K562 (cell line): ENCODE measurements at regions not wholly inside any gene's neighbourhood (a gene's known extent, or its start where the extent isn't known, plus 50 kb on each side); places are given as distances from the start of the nearest gene placed in this dataset.

ENCODE experiments used
- ATF2 ChIP-seq: sonication (generic); formaldehyde crosslinking; IDR thresholded peaks from 2 replicates; pipeline ENCODE4 v1.8.1; 2022; ENCODE audit warnings: missing genetic modification reagents
- ATF3 ChIP-seq, 2 experiments: fragments of 450-650 bp in 1 of 2; sonication (generic) in 1 of 2; formaldehyde crosslinking in 1 of 2; IDR thresholded peaks in 1 of 2; conservative IDR thresholded peaks in 1 of 2; 2 replicates each; pipeline versions ENCODE4 v1.6.1 to v1.8.1; 2016 to 2023; ENCODE audit warnings: mild to moderate bottlenecking in 2 of 2, moderate library complexity in 2 of 2, inconsistent platforms in 1 of 2, missing genetic modification reagents in 1 of 2
- CTCF ChIP-seq, 3 experiments: IDR thresholded peaks in 2 of 3; conservative IDR thresholded peaks in 1 of 3; 2 replicates each; pipeline ENCODE4 v1.5.1; 2011 to 2012; ENCODE audit warnings: low read length in 3 of 3, mild to moderate bottlenecking in 3 of 3, control low read depth in 2 of 3, improper control_type of control experiment in 1 of 3, inconsistent platforms in 1 of 3, low read depth in 1 of 3, mixed read lengths in 1 of 3, moderate library complexity in 1 of 3; ENCODE audit not compliant: insufficient read depth in 2 of 3
- E2F4 ChIP-seq: sonication (generic); formaldehyde crosslinking; IDR thresholded peaks from 2 replicates; pipeline ENCODE4 v1.8.0; 2022; ENCODE audit warnings: mild to moderate bottlenecking, low read depth, missing genetic modification reagents
- NCOA1 ChIP-seq: fragments of 450-650 bp; IDR thresholded peaks from 2 replicates; pipeline ENCODE4 v1.6.1; 2016; ENCODE audit warnings: low read depth
- NRF1 ChIP-seq, 2 experiments: fragments of 450-650 bp; IDR thresholded peaks in 1 of 2; conservative IDR thresholded peaks in 1 of 2; 2 replicates each; pipeline ENCODE4 v1.6.1; 2014; ENCODE audit warnings: mild to moderate bottlenecking in 2 of 2
- RBM39 ChIP-seq: fragments of 200-400 bp; formaldehyde crosslinking; optimal IDR thresholded peaks from 2 replicates; pipeline ENCODE3; 2018; ENCODE audit warnings: low read depth, low read length
- RFX5 ChIP-seq: IDR thresholded peaks from 2 replicates; pipeline ENCODE4 v1.6.1; 2011; ENCODE audit warnings: low read depth, mild to moderate bottlenecking, improper control_type of control experiment, low read length
- SMAD3 ChIP-seq: fragments of 450-650 bp; formaldehyde crosslinking; conservative IDR thresholded peaks from 2 replicates; pipeline ENCODE4 v1.4.0; 2020; ENCODE audit warnings: mild to moderate bottlenecking
- SMC3 ChIP-seq: conservative IDR thresholded peaks from 2 replicates; pipeline ENCODE4 v1.6.1; 2011; ENCODE audit warnings: low read depth, low read length, improper control_type of control experiment; ENCODE audit not compliant: insufficient read depth
- ZNF507 ChIP-seq: conservative IDR thresholded peaks from 2 replicates; pipeline ENCODE4 v1.6.1; 2017; ENCODE audit warnings: missing genetic modification characterization, missing compliant biosample characterization

- no peak for TF ChIP-seq ZNF507 (tag)
- no peak for TF ChIP-seq ATF2 (CRISPR knock-in tag)
- TF ChIP-seq RFX5 = no peak
- no peak for TF ChIP-seq E2F4 (CRISPR knock-in tag)
- TF ChIP-seq CTCF (IDR thresholded peaks at IDR 0.05 in 2 of 3, conservative IDR thresholded peaks at IDR 0.05 in 1 of 3; ENCODE audit: insufficient read depth in 2 of 3, low read depth in 1 of 3, low read length in 3 of 3) = no peak
- no peak for TF ChIP-seq ATF3 (IDR thresholded peaks at IDR 0.05)
- TF ChIP-seq ATF3 (CRISPR knock-in tag; conservative IDR thresholded peaks at IDR 0.05) = no peak
- TF ChIP-seq NRF1 (conservative IDR thresholded peaks at IDR 0.05 in 1 of 2, IDR thresholded peaks at IDR 0.05 in 1 of 2) = no peak
- no peak for TF ChIP-seq NCOA1
- TF ChIP-seq RBM39 = no peak
- no peak for TF ChIP-seq SMAD3 (CRISPR knock-in tag)
- TF ChIP-seq SMC3 = no peak
These were observed 239.8 kb upstream of the RAB4A start for GRCh38 chr1:229031061-229031460.
